IMR-90 (cell line): ENCODE measurements at regions not wholly inside any gene's neighbourhood (a gene's known extent, or its start where the extent isn't known, plus 50 kb on each side); places are given as distances from the start of the nearest gene placed in this dataset.

Experiments used
- ATAC-seq: fragments of 200-7000 bp; cut with Tn5 transposase; 2 replicates; pipeline ENCODE4 v1.9.1; 2020; ENCODE audit warnings: low read depth, mild to moderate bottlenecking, moderate library complexity
- BruUV-seq: library from RNA; stranded (reverse); fragments of 400-500 nt; replicated peaks from 2 replicates; lab custom pipeline; 2021; lab: Mats Ljungman, UMichigan
- CTCF ChIA-PET: fragments of 300-600 bp; formaldehyde crosslinking; extraction: SDS; loops from one replicate; lab custom pipeline; 2021; ENCODE audit warnings: antibody characterized with exemption; lab: Yijun Ruan, JAX
- POLR2A ChIA-PET: fragments of 300-600 bp; sonication (Branson Sonifier 250); formaldehyde crosslinking; loops from one replicate; lab custom pipeline; 2022; ENCODE audit warnings: antibody characterized with exemption; ENCODE audit not compliant: unreplicated experiment; lab: Charles Lee
- DNase-seq: peaks from one replicate; pipeline ENCODE4 v3.0.0; 2013
- H2AFZ ChIP-seq: replicated peaks from 2 replicates; pipeline ENCODE3; 2013; ENCODE audit warnings: low read length, mild to moderate bottlenecking; ENCODE audit not compliant: poor library complexity
- H2AK5ac ChIP-seq: 2 replicates; pipeline ENCODE4 v1.6.1; 2013; ENCODE audit warnings: low read depth, low read length, inconsistent platforms
- H2AK9ac ChIP-seq: replicated peaks from 2 replicates; pipeline ENCODE3; 2013; ENCODE audit warnings: mild to moderate bottlenecking, low read depth, low read length, moderate library complexity; ENCODE audit not compliant: poor library complexity
- H2BK120ac ChIP-seq: 2 replicates; pipeline ENCODE4 v1.6.1; 2013; ENCODE audit warnings: low read depth, low read length, inconsistent platforms
- H2BK15ac ChIP-seq: 3 replicates; pipeline ENCODE4 v1.6.1; 2013; ENCODE audit warnings: low read depth, low read length, inconsistent platforms
- H2BK20ac ChIP-seq: 2 replicates; pipeline ENCODE4 v1.6.1; 2013; ENCODE audit warnings: low read depth, mild to moderate bottlenecking, inconsistent platforms, low read length, moderate library complexity
- H2BK5ac ChIP-seq: 2 replicates; pipeline ENCODE4 v1.6.1; 2013; ENCODE audit warnings: mild to moderate bottlenecking, low read depth, low read length, inconsistent platforms; ENCODE audit not compliant: poor library complexity, severe bottlenecking
- H3K14ac ChIP-seq: replicated peaks from 2 replicates; pipeline ENCODE4 v1.6.1; 2013; ENCODE audit warnings: low read depth, low read length, inconsistent platforms
- H3K18ac ChIP-seq: 2 replicates; pipeline ENCODE4 v1.6.1; 2013; ENCODE audit warnings: low read depth, low read length, control low read depth
- H3K23ac ChIP-seq: 2 replicates; pipeline ENCODE4 v1.6.1; 2013; ENCODE audit warnings: low read depth, low read length, inconsistent platforms
- H3K27ac ChIP-seq: 2 replicates; pipeline ENCODE4 v1.5.1; 2013; ENCODE audit warnings: mild to moderate bottlenecking, control low read depth, low read length; ENCODE audit not compliant: insufficient read depth
- H3K27me3 ChIP-seq: 2 replicates; pipeline ENCODE4 v1.6.1; 2013; ENCODE audit warnings: low read length; ENCODE audit not compliant: control insufficient read depth, insufficient read depth
- H3K36me3 ChIP-seq: 2 replicates; pipeline ENCODE4 v1.6.1; 2013; ENCODE audit warnings: low read length, mixed read lengths; ENCODE audit not compliant: control insufficient read depth, insufficient read depth
- H3K4ac ChIP-seq: 2 replicates; pipeline ENCODE4 v1.6.1; 2013; ENCODE audit warnings: low read depth, low read length, inconsistent platforms
- H3K4me1 ChIP-seq: 2 replicates; pipeline ENCODE4 v1.6.1; 2013; ENCODE audit warnings: low read length, mixed read lengths; ENCODE audit not compliant: control insufficient read depth, insufficient read depth
- H3K4me2 ChIP-seq: 2 replicates; pipeline ENCODE4 v1.6.1; 2013; ENCODE audit warnings: low read depth, mild to moderate bottlenecking, control low read depth, low read length, moderate library complexity
- H3K4me3 ChIP-seq: 2 replicates; pipeline ENCODE4 v1.5.1; 2013; ENCODE audit warnings: low read depth, mild to moderate bottlenecking, control low read depth, low read length, moderate library complexity; ENCODE audit not compliant: insufficient read depth
- H3K56ac ChIP-seq: 2 replicates; pipeline ENCODE4 v1.6.1; 2013; ENCODE audit warnings: low read length, inconsistent platforms; ENCODE audit not compliant: insufficient read depth; ENCODE audit errors: extremely low read depth
- H3K79me1 ChIP-seq, 2 experiments: 2 replicates each; pipeline ENCODE4 v1.6.1; 2013; ENCODE audit warnings: low read length in 2 of 2, inconsistent platforms in 1 of 2, low read depth in 1 of 2
- H3K9ac ChIP-seq: 2 replicates; pipeline ENCODE4 v1.6.1; 2013; ENCODE audit warnings: low read depth, low read length, control low read depth
- H3K9me1 ChIP-seq: 2 replicates; pipeline ENCODE4 v1.6.1; 2013; ENCODE audit warnings: low read length, inconsistent platforms; ENCODE audit not compliant: insufficient read depth
- H3K9me3 ChIP-seq: 2 replicates; pipeline ENCODE4 v1.6.1; 2013; ENCODE audit warnings: low read length; ENCODE audit not compliant: control insufficient read depth, insufficient read depth
- H4K20me1 ChIP-seq: 2 replicates; pipeline ENCODE4 v1.6.1; 2013; ENCODE audit warnings: low read length, inconsistent platforms; ENCODE audit not compliant: insufficient read depth
- H4K5ac ChIP-seq: 2 replicates; pipeline ENCODE4 v1.6.1; 2013; ENCODE audit warnings: mild to moderate bottlenecking, low read depth, low read length, control low read depth
- H4K8ac ChIP-seq, 2 experiments: 2 replicates each; pipeline ENCODE4 v1.6.1; 2013; ENCODE audit warnings: low read depth in 2 of 2, low read length in 2 of 2, control low read depth in 1 of 2, inconsistent platforms in 1 of 2
- H4K91ac ChIP-seq: 2 replicates; pipeline ENCODE4 v1.6.1; 2013; ENCODE audit warnings: low read depth, low read length, inconsistent platforms; ENCODE audit not compliant: insufficient read depth
- CEBPB ChIP-seq: IDR thresholded peaks from 2 replicates; pipeline ENCODE4 v1.6.1; 2012; ENCODE audit warnings: low read depth, low read length, improper control_type of control experiment
- CTCF ChIP-seq: conservative IDR thresholded peaks from 2 replicates; pipeline ENCODE4 v1.5.1; 2012; ENCODE audit warnings: mild to moderate bottlenecking, low read depth, low read length, improper control_type of control experiment
- FOS ChIP-seq: fragments of 150-350 bp; IDR thresholded peaks from 2 replicates; pipeline ENCODE4 v1.6.1; 2016; ENCODE audit warnings: low read depth, low read length
- MAFK ChIP-seq: IDR thresholded peaks from 2 replicates; pipeline ENCODE4 v1.6.1; 2012; ENCODE audit warnings: low read depth, low read length, improper control_type of control experiment
- MAZ ChIP-seq: IDR thresholded peaks from 2 replicates; pipeline ENCODE4 v1.6.1; 2012; ENCODE audit warnings: low read depth, mild to moderate bottlenecking, low read length, improper control_type of control experiment, moderate library complexity, borderline replicate concordance
- MXI1 ChIP-seq: IDR thresholded peaks from 2 replicates; pipeline ENCODE4 v1.6.1; 2012; ENCODE audit warnings: low read depth, mild to moderate bottlenecking, low read length, moderate library complexity, borderline replicate concordance
- NFE2L2 ChIP-seq: fragments of 150-350 bp; IDR thresholded peaks from 2 replicates; pipeline ENCODE4 v1.6.1; 2016; ENCODE audit warnings: low read depth, mild to moderate bottlenecking, low read length
- POLR2A ChIP-seq: IDR thresholded peaks from 2 replicates; pipeline ENCODE4 v1.6.1; 2012; ENCODE audit warnings: mild to moderate bottlenecking, low read depth, low read length
- RAD21 ChIP-seq: IDR thresholded peaks from 2 replicates; pipeline ENCODE4 v1.6.1; 2012; ENCODE audit warnings: low read length, improper control_type of control experiment
- RCOR1 ChIP-seq: IDR thresholded peaks from 2 replicates; pipeline ENCODE4 v1.6.1; 2012; ENCODE audit warnings: mild to moderate bottlenecking, low read length, improper control_type of control experiment; ENCODE audit not compliant: insufficient replicate concordance
- RFX5 ChIP-seq: IDR thresholded peaks from 2 replicates; pipeline ENCODE4 v1.8.0; 2012; ENCODE audit warnings: low read depth, mild to moderate bottlenecking, low read length, moderate library complexity
- SMC3 ChIP-seq: fragments of 150-350 bp; IDR thresholded peaks from 2 replicates; pipeline ENCODE4 v1.6.1; 2016; ENCODE audit warnings: low read depth, mild to moderate bottlenecking, antibody characterized with exemption, low read length, moderate library complexity
- USF2 ChIP-seq: fragments of 150-350 bp; IDR thresholded peaks from 2 replicates; pipeline ENCODE4 v1.6.1; 2017; ENCODE audit warnings: mild to moderate bottlenecking, antibody characterized with exemption, low read length, low read depth
- WGBS, 2 experiments: methylation state at CpG; one replicate each; pipeline versions ENCODE4 v1.1.5 to v1.1.7; 2013; ENCODE audit warnings: missing lambda C conversion rate in 2 of 2; ENCODE audit not compliant: insufficient read length in 1 of 2; ENCODE audit errors: extremely low coverage in 2 of 2; 5-methylcytosine and 5-hydroxymethylcytosine counted together
- dilution Hi-C: fragments of 300-500 bp; cut with HindIII; formaldehyde crosslinking; loops from one replicate; pipeline ENCODE4 v1.14.3; 2018; ENCODE audit warnings: low sequenced_read_pairs; ENCODE audit not compliant: unreplicated experiment
- in situ Hi-C: fragments of 300-500 bp; cut with MboI; formaldehyde crosslinking; loops from 3 replicates; pipeline ENCODE4 v1.14.3; 2019; ENCODE audit warnings: low sequenced_read_pairs, inconsistent platforms, mixed read lengths
- intact Hi-C: fragments of 100-400 bp; cut with micrococcal nuclease; formaldehyde crosslinking; loops from 2 replicates; pipeline ENCODE4 v1.10.0; 2022

- 100% methylated on average over 1 of the region's 6 CpGs; no CpG with 5 or more reads in 1 of the 2 experiments for WGBS, 2 experiments
- peak overlapping the region; percentile 24 for H2AK5ac ChIP-seq
- no peak overlapping the region; the same call in 1 of the 2 replicates for H3K23ac ChIP-seq
- no peaks in the 10 kb centered on the region for H3K9me3 ChIP-seq
- CTCF ChIA-PET: interaction anchor here (0.6 to 1.4 kb wide), 3 partner anchors 8 to 521 kb away, joined by 3 to 4 read pairs (median 3); no protein-coding TSS in a partner anchor
- no peak overlapping the region for H3K9ac ChIP-seq
- no peak overlapping the region for H4K8ac ChIP-seq
- no peak overlapping the region for H2AK9ac ChIP-seq
- no TSS peak for BruUV-seq
- POLR2A ChIA-PET: interaction anchor here (0.6 kb wide), 1 partner anchor 561 kb away, joined by 3 read pairs; no protein-coding TSS in a partner anchor
- H3K9me1 ChIP-seq: no peaks in the 10 kb centered on the region
- H3K14ac ChIP-seq: no peak overlapping the region
- H2AFZ ChIP-seq: peak overlapping the region; percentile 46
- no peak overlapping the region for H3K4me3 ChIP-seq
- H3K36me3 ChIP-seq: no peaks in the 10 kb centered on the region
- TF ChIP-seq MAZ (no peak), CEBPB (no peak), RAD21 (no peak), USF2 (no peak), MAFK (no peak), RCOR1 (no peak), CTCF (no peak), NFE2L2 (no peak), RFX5 (no peak), SMC3 (no peak), FOS (no peak), POLR2A (no peak), MXI1 (no peak)
- no peaks in the 10 kb centered on the region for H3K27me3 ChIP-seq
- in situ Hi-C loops (no loop called here), dilution Hi-C loops (no loop called here), intact Hi-C loops (loop anchor here (5.0 to 10.0 kb wide), 2 partner anchors 450 to 522 kb away; no protein-coding TSS in a partner anchor)
- no peaks in the 10 kb centered on the region for H3K79me1 ChIP-seq
- H4K20me1 ChIP-seq: no peaks in the 10 kb centered on the region
- no peak overlapping the region for H3K56ac ChIP-seq
- no peak overlapping the region for H4K5ac ChIP-seq
- H3K27ac ChIP-seq: no peak overlapping the region
- no peak overlapping the region for H4K91ac ChIP-seq
- no peaks in the 10 kb centered on the region for H3K4me1 ChIP-seq
- DNase-seq (no peak), ATAC-seq (no peak)
- no peak overlapping the region for H2BK120ac ChIP-seq
- no peak overlapping the region for H3K4ac ChIP-seq
- H2BK20ac ChIP-seq: no peak overlapping the region
- no peak overlapping the region for H2BK15ac ChIP-seq
- H3K4me2 ChIP-seq: no peak overlapping the region
- no peak overlapping the region for H2BK5ac ChIP-seq
- no peak overlapping the region for H3K18ac ChIP-seq
Observed at GRCh38 chr5:40165106-40165788, 514.5 kb upstream of the PTGER4 start.
